Brain microvascular endothelial cell (primary cell): ENCODE measurements at regions not wholly inside any gene's neighbourhood (a gene's known extent, or its start where the extent isn't known, plus 50 kb on each side); places are given as distances from the start of the nearest gene placed in this dataset.

Experiments
- DNase-seq: peaks from one replicate; pipeline ENCODE4 v3.0.0-alpha.2; 2020
- H3K27ac ChIP-seq: fragments of 250-450 bp; sonication (Bioruptor Pico); 2 replicates; pipeline ENCODE4 v1.5.1; 2020; ENCODE audit warnings: mild to moderate bottlenecking, moderate library complexity
- H3K27me3 ChIP-seq: fragments of 250-450 bp; sonication (Bioruptor Pico); replicated peaks from 2 replicates; pipeline ENCODE4 v1.5.1; 2020; ENCODE audit warnings: mild to moderate bottlenecking
- H3K36me3 ChIP-seq: fragments of 250-450 bp; sonication (Bioruptor Pico); replicated peaks from 2 replicates; pipeline ENCODE4 v1.5.1; 2020; ENCODE audit warnings: mild to moderate bottlenecking
- H3K4me3 ChIP-seq: 2 replicates; pipeline ENCODE4 v1.5.1; 2011; ENCODE audit warnings: low read depth, mild to moderate bottlenecking, control low read depth, low read length, moderate library complexity
- in situ Hi-C: cut with HindIII; loops from 2 replicates; pipeline ENCODE4 v1.10.0; 2017; ENCODE audit warnings: low sequenced_read_pairs, low pct_ligation_motif_present
- TF ChIP-seq, protein P1 (sequence below): IDR thresholded peaks from 2 replicates; pipeline ENCODE4 v1.5.1; 2011; ENCODE audit warnings: low read depth, mild to moderate bottlenecking, moderate library complexity, low read length, control low read depth, inconsistent platforms; ENCODE audit errors: missing control alignments

DNA sequence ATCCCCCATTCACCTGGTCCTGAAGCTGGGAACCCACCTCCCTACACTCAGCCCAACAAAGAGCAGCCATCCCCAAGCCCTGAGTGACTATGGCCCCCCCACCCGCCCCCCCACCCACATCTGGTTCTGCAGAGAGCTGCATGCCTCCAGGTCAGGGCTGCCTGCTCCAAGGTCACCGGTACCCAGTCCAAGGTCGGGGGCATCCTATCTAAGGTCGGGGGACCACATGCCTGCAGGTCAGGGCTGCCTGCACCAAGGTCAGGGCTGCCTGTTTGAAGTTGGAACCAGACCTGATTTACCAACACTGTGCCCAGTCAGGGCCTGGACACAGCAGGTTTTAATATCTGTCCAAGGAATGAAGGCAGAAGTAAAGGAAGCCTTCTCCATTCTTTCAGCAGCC lies 66.1 kb upstream of the GPC1 start:
- in situ Hi-C loops = no loop called here
- no peaks in the 10 kb centered on the region for H3K36me3 ChIP-seq
- TF ChIP-seq, protein P1, sequence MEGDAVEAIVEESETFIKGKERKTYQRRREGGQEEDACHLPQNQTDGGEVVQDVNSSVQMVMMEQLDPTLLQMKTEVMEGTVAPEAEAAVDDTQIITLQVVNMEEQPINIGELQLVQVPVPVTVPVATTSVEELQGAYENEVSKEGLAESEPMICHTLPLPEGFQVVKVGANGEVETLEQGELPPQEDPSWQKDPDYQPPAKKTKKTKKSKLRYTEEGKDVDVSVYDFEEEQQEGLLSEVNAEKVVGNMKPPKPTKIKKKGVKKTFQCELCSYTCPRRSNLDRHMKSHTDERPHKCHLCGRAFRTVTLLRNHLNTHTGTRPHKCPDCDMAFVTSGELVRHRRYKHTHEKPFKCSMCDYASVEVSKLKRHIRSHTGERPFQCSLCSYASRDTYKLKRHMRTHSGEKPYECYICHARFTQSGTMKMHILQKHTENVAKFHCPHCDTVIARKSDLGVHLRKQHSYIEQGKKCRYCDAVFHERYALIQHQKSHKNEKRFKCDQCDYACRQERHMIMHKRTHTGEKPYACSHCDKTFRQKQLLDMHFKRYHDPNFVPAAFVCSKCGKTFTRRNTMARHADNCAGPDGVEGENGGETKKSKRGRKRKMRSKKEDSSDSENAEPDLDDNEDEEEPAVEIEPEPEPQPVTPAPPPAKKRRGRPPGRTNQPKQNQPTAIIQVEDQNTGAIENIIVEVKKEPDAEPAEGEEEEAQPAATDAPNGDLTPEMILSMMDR = no peak

GRCh38 chr2:240369801-240370585 lies 65.5 kb upstream of the GPC1 start:
- Histone ChIP-seq H3K27me3 (no peaks in the 10 kb centered on the region), H3K27ac (no peak overlapping the region), H3K36me3 (no peaks in the 10 kb centered on the region), H3K4me3 (no peak overlapping the region)
- TF ChIP-seq, protein P1 = no peak
- in situ Hi-C loops = no loop called here
- DNase-seq = peak; percentile 72

More for the DNA sequence above, 66.1 kb upstream of the GPC1 start:
- Histone ChIP-seq H3K4me3 (no peak overlapping the region), H3K27ac (no peak overlapping the region), H3K27me3 (no peaks in the 10 kb centered on the region)
- no peak for DNase-seq

GRCh38 chr2:240371129-240372000 lies 64.1 kb upstream of the GPC1 start:
- H3K36me3 ChIP-seq = no peaks in the 10 kb centered on the region
- TF ChIP-seq, protein P1 = no peak
- in situ Hi-C loops = no loop called here
- no peak for DNase-seq
- H3K27ac ChIP-seq = no peak overlapping the region
- no peaks in the 10 kb centered on the region for H3K27me3 ChIP-seq
- no peak overlapping the region for H3K4me3 ChIP-seq

DNA sequence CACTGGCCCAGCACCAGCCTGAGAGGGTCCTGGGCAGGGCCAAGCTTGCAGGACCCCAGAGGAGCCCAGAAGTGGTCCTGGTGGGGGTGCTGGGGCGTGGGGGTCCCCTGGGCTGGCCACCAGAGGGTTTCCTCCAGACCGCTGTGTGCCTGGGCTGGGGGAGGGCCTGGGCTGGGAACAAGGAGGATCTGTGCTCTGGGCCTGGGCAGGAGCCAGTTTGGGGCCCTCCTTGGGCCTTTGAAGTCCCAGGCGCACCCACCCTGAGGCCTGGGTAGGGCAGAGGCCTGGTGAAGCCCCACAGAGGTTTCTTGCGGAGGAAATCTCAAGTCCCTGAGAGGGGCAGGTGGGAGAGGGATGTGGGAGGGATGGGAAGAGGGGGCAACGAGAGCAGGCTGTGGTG lies 63.4 kb upstream of the GPC1 start:
- in situ Hi-C loops = no loop called here
- no peak for DNase-seq
- H3K27ac ChIP-seq = no peak overlapping the region
- TF ChIP-seq, protein P1 = no peak
- H3K27me3 ChIP-seq = no peaks in the 10 kb centered on the region
- H3K36me3 ChIP-seq = no peaks in the 10 kb centered on the region
- no peak overlapping the region for H3K4me3 ChIP-seq

DNA sequence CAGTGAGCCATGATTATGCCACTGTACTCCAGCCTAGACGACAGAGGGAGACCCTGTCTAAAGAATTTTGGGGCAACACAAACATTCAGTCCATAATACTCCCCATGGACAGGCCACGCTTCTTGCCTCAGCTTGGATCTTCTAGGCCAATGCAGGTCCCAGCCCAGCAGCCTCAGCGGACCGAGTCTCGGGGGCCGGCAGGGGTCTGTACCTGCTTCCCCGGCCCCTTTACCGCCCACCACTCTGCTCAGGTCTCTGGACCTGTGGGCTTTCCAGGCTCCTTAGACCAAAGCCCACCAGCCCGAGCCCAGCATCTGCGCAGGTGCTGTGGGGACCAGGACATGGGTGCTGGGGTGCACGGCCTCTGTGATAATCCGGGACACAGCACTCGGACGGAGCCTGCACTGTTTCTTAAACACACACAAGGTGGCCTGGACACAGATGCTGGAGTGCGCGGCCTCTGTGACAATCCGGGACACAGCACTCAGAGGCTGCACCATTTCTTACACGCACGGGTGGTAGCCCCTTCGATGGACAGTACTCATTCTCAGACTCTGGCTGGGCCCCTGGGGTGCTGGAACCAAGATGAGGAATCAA lies 62.1 kb upstream of the GPC1 start:
- no peak overlapping the region for H3K4me3 ChIP-seq
- no peaks in the 10 kb centered on the region for H3K27me3 ChIP-seq
- TF ChIP-seq, protein P1 = no peak
- in situ Hi-C loops = no loop called here
- no peak overlapping the region for H3K27ac ChIP-seq
- DNase-seq = no peak
- no peaks in the 10 kb centered on the region for H3K36me3 ChIP-seq
